NCI-H82 (cell line): ENCODE measurements at regions not wholly inside any gene's neighbourhood (a gene's known extent, or its start where the extent isn't known, plus 50 kb on each side); places are given as distances from the start of the nearest gene placed in this dataset.
"Not testable (repeated sequence)": the region's sequence is repeated elsewhere in the genome, so short reads cannot be mapped to it uniquely, and the experiment has no call there.

Source experiments
- DNase-seq: peaks from one replicate; lab custom pipeline; 2025; lab: John Stamatoyannopoulos, UW

DNA sequence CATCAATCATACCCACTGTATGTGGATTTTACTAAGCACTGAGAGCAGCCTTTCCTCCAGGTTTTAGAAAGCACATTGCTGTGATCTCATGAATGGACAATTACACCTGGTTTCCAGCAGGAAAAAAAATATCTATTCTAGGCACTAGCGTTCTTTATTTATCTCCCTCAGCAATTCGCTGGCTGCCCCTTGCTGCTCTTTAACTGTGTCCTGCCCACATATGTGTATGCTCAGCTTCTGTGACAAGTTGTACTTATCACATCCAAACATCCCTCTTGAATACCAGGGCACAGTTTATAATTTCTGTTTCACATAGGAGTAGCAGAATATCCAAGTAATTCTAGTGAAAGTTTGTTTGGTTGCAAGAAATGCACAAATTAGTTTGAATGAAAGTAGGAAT, 146.8 kb downstream of the USP46 start:
- DNase-seq, result no peak

DNA sequence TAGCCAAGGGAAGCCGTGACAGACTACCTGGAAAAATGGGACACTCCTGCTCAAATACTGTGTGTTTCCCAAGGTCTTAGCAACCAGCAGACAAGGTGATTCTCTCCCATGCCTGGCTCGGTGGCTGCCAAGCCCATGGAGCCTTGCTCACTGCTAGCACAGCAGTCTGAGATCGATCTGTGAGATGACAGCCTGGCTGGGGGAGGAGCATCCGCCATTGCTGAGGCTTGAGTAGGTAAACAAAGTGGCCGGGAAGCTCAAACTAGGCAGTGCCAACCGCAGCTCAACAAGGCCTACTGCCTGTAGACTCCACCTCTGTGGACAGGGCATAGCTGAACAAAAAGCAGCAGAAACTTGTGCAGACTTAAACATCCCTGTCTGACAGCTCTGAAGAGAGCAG, 137.0 kb downstream of the USP46 start:
- DNase-seq, result not testable (repeated sequence)

GRCh38 chr4:52529983-52530382, 129.1 kb downstream of the USP46 start:
- no peak for DNase-seq

GRCh38 chr4:52535793-52536192, 123.3 kb downstream of the USP46 start:
- DNase-seq, result no peak
